IMR-90 (cell line): ENCODE measurements at regions not wholly inside any gene's neighbourhood (a gene's known extent, or its start where the extent isn't known, plus 50 kb on each side); places are given as distances from the start of the nearest gene placed in this dataset.

Experiments
- ATAC-seq: fragments of 200-7000 bp; cut with Tn5 transposase; 2 replicates; pipeline ENCODE4 v1.9.1; 2020; ENCODE audit warnings: low read depth, mild to moderate bottlenecking, moderate library complexity
- BruUV-seq: library from RNA; stranded (reverse); fragments of 400-500 nt; replicated peaks from 2 replicates; lab custom pipeline; 2021; lab: Mats Ljungman, UMichigan
- CTCF ChIA-PET: fragments of 300-600 bp; formaldehyde crosslinking; extraction: SDS; loops from one replicate; lab custom pipeline; 2021; ENCODE audit warnings: antibody characterized with exemption; lab: Yijun Ruan, JAX
- POLR2A ChIA-PET: fragments of 300-600 bp; sonication (Branson Sonifier 250); formaldehyde crosslinking; loops from one replicate; lab custom pipeline; 2022; ENCODE audit warnings: antibody characterized with exemption; ENCODE audit not compliant: unreplicated experiment; lab: Charles Lee
- DNase-seq: peaks from one replicate; pipeline ENCODE4 v3.0.0; 2013
- H2AFZ ChIP-seq: replicated peaks from 2 replicates; pipeline ENCODE3; 2013; ENCODE audit warnings: low read length, mild to moderate bottlenecking; ENCODE audit not compliant: poor library complexity
- H2AK5ac ChIP-seq: 2 replicates; pipeline ENCODE4 v1.6.1; 2013; ENCODE audit warnings: low read depth, low read length, inconsistent platforms
- H2AK9ac ChIP-seq: replicated peaks from 2 replicates; pipeline ENCODE3; 2013; ENCODE audit warnings: mild to moderate bottlenecking, low read depth, low read length, moderate library complexity; ENCODE audit not compliant: poor library complexity
- H2BK120ac ChIP-seq: 2 replicates; pipeline ENCODE4 v1.6.1; 2013; ENCODE audit warnings: low read depth, low read length, inconsistent platforms
- H2BK15ac ChIP-seq: 3 replicates; pipeline ENCODE4 v1.6.1; 2013; ENCODE audit warnings: low read depth, low read length, inconsistent platforms
- H2BK20ac ChIP-seq: 2 replicates; pipeline ENCODE4 v1.6.1; 2013; ENCODE audit warnings: low read depth, mild to moderate bottlenecking, inconsistent platforms, low read length, moderate library complexity
- H2BK5ac ChIP-seq: 2 replicates; pipeline ENCODE4 v1.6.1; 2013; ENCODE audit warnings: mild to moderate bottlenecking, low read depth, low read length, inconsistent platforms; ENCODE audit not compliant: poor library complexity, severe bottlenecking
- H3K14ac ChIP-seq: replicated peaks from 2 replicates; pipeline ENCODE4 v1.6.1; 2013; ENCODE audit warnings: low read depth, low read length, inconsistent platforms
- H3K18ac ChIP-seq: 2 replicates; pipeline ENCODE4 v1.6.1; 2013; ENCODE audit warnings: low read depth, low read length, control low read depth
- H3K23ac ChIP-seq: 2 replicates; pipeline ENCODE4 v1.6.1; 2013; ENCODE audit warnings: low read depth, low read length, inconsistent platforms
- H3K27ac ChIP-seq: 2 replicates; pipeline ENCODE4 v1.5.1; 2013; ENCODE audit warnings: mild to moderate bottlenecking, control low read depth, low read length; ENCODE audit not compliant: insufficient read depth
- H3K27me3 ChIP-seq: 2 replicates; pipeline ENCODE4 v1.6.1; 2013; ENCODE audit warnings: low read length; ENCODE audit not compliant: control insufficient read depth, insufficient read depth
- H3K36me3 ChIP-seq: 2 replicates; pipeline ENCODE4 v1.6.1; 2013; ENCODE audit warnings: low read length, mixed read lengths; ENCODE audit not compliant: control insufficient read depth, insufficient read depth
- H3K4ac ChIP-seq: 2 replicates; pipeline ENCODE4 v1.6.1; 2013; ENCODE audit warnings: low read depth, low read length, inconsistent platforms
- H3K4me1 ChIP-seq: 2 replicates; pipeline ENCODE4 v1.6.1; 2013; ENCODE audit warnings: low read length, mixed read lengths; ENCODE audit not compliant: control insufficient read depth, insufficient read depth
- H3K4me2 ChIP-seq: 2 replicates; pipeline ENCODE4 v1.6.1; 2013; ENCODE audit warnings: low read depth, mild to moderate bottlenecking, control low read depth, low read length, moderate library complexity
- H3K4me3 ChIP-seq: 2 replicates; pipeline ENCODE4 v1.5.1; 2013; ENCODE audit warnings: low read depth, mild to moderate bottlenecking, control low read depth, low read length, moderate library complexity; ENCODE audit not compliant: insufficient read depth
- H3K56ac ChIP-seq: 2 replicates; pipeline ENCODE4 v1.6.1; 2013; ENCODE audit warnings: low read length, inconsistent platforms; ENCODE audit not compliant: insufficient read depth; ENCODE audit errors: extremely low read depth
- H3K79me1 ChIP-seq, 2 experiments: 2 replicates each; pipeline ENCODE4 v1.6.1; 2013; ENCODE audit warnings: low read length in 2 of 2, inconsistent platforms in 1 of 2, low read depth in 1 of 2
- H3K9ac ChIP-seq: 2 replicates; pipeline ENCODE4 v1.6.1; 2013; ENCODE audit warnings: low read depth, low read length, control low read depth
- H3K9me1 ChIP-seq: 2 replicates; pipeline ENCODE4 v1.6.1; 2013; ENCODE audit warnings: low read length, inconsistent platforms; ENCODE audit not compliant: insufficient read depth
- H3K9me3 ChIP-seq: 2 replicates; pipeline ENCODE4 v1.6.1; 2013; ENCODE audit warnings: low read length; ENCODE audit not compliant: control insufficient read depth, insufficient read depth
- H4K20me1 ChIP-seq: 2 replicates; pipeline ENCODE4 v1.6.1; 2013; ENCODE audit warnings: low read length, inconsistent platforms; ENCODE audit not compliant: insufficient read depth
- H4K5ac ChIP-seq: 2 replicates; pipeline ENCODE4 v1.6.1; 2013; ENCODE audit warnings: mild to moderate bottlenecking, low read depth, low read length, control low read depth
- H4K8ac ChIP-seq, 2 experiments: 2 replicates each; pipeline ENCODE4 v1.6.1; 2013; ENCODE audit warnings: low read depth in 2 of 2, low read length in 2 of 2, control low read depth in 1 of 2, inconsistent platforms in 1 of 2
- H4K91ac ChIP-seq: 2 replicates; pipeline ENCODE4 v1.6.1; 2013; ENCODE audit warnings: low read depth, low read length, inconsistent platforms; ENCODE audit not compliant: insufficient read depth
- FOS ChIP-seq: fragments of 150-350 bp; IDR thresholded peaks from 2 replicates; pipeline ENCODE4 v1.6.1; 2016; ENCODE audit warnings: low read depth, low read length
- MAFK ChIP-seq: IDR thresholded peaks from 2 replicates; pipeline ENCODE4 v1.6.1; 2012; ENCODE audit warnings: low read depth, low read length, improper control_type of control experiment
- MAZ ChIP-seq: IDR thresholded peaks from 2 replicates; pipeline ENCODE4 v1.6.1; 2012; ENCODE audit warnings: low read depth, mild to moderate bottlenecking, low read length, improper control_type of control experiment, moderate library complexity, borderline replicate concordance
- NFE2L2 ChIP-seq: fragments of 150-350 bp; IDR thresholded peaks from 2 replicates; pipeline ENCODE4 v1.6.1; 2016; ENCODE audit warnings: low read depth, mild to moderate bottlenecking, low read length
- POLR2A ChIP-seq: IDR thresholded peaks from 2 replicates; pipeline ENCODE4 v1.6.1; 2012; ENCODE audit warnings: mild to moderate bottlenecking, low read depth, low read length
- RAD21 ChIP-seq: IDR thresholded peaks from 2 replicates; pipeline ENCODE4 v1.6.1; 2012; ENCODE audit warnings: low read length, improper control_type of control experiment
- RCOR1 ChIP-seq: IDR thresholded peaks from 2 replicates; pipeline ENCODE4 v1.6.1; 2012; ENCODE audit warnings: mild to moderate bottlenecking, low read length, improper control_type of control experiment; ENCODE audit not compliant: insufficient replicate concordance
- RFX5 ChIP-seq: IDR thresholded peaks from 2 replicates; pipeline ENCODE4 v1.8.0; 2012; ENCODE audit warnings: low read depth, mild to moderate bottlenecking, low read length, moderate library complexity
- SMC3 ChIP-seq: fragments of 150-350 bp; IDR thresholded peaks from 2 replicates; pipeline ENCODE4 v1.6.1; 2016; ENCODE audit warnings: low read depth, mild to moderate bottlenecking, antibody characterized with exemption, low read length, moderate library complexity
- WGBS, 2 experiments: methylation state at CpG; one replicate each; pipeline versions ENCODE4 v1.1.5 to v1.1.7; 2013; ENCODE audit warnings: missing lambda C conversion rate in 2 of 2; ENCODE audit not compliant: insufficient read length in 1 of 2; ENCODE audit errors: extremely low coverage in 2 of 2; 5-methylcytosine and 5-hydroxymethylcytosine counted together
- dilution Hi-C: fragments of 300-500 bp; cut with HindIII; formaldehyde crosslinking; loops from one replicate; pipeline ENCODE4 v1.14.3; 2018; ENCODE audit warnings: low sequenced_read_pairs; ENCODE audit not compliant: unreplicated experiment
- in situ Hi-C: fragments of 300-500 bp; cut with MboI; formaldehyde crosslinking; loops from 3 replicates; pipeline ENCODE4 v1.14.3; 2019; ENCODE audit warnings: low sequenced_read_pairs, inconsistent platforms, mixed read lengths
- intact Hi-C: fragments of 100-400 bp; cut with micrococcal nuclease; formaldehyde crosslinking; loops from 2 replicates; pipeline ENCODE4 v1.10.0; 2022
- TF ChIP-seq, protein P1 (sequence below): conservative IDR thresholded peaks from 2 replicates; pipeline ENCODE4 v1.5.1; 2012; ENCODE audit warnings: mild to moderate bottlenecking, low read depth, low read length, improper control_type of control experiment
- TF ChIP-seq, protein P2 (sequence below): fragments of 150-350 bp; IDR thresholded peaks from 2 replicates; pipeline ENCODE4 v1.6.1; 2017; ENCODE audit warnings: mild to moderate bottlenecking, antibody characterized with exemption, low read length, low read depth

- Histone ChIP-seq H3K23ac (no peak overlapping the region), H2BK120ac (no peak overlapping the region), H3K79me1 (no peaks in the 10 kb centered on the region), H3K36me3 (no peaks in the 10 kb centered on the region), H2AK9ac (no peak overlapping the region), H3K18ac (no peak overlapping the region), H4K8ac (no peak overlapping the region), H3K56ac (no peak overlapping the region), H4K91ac (no peak overlapping the region), H3K4me3 (no peak overlapping the region), H2BK15ac (no peak overlapping the region), H2AK5ac (no peak overlapping the region), H3K14ac (no peak overlapping the region), H2BK20ac (no peak overlapping the region), H4K20me1 (no peaks in the 10 kb centered on the region), H4K5ac (no peak overlapping the region), H3K9me1 (no peaks in the 10 kb centered on the region), H3K4me2 (no peak overlapping the region), H2AFZ (no peak overlapping the region), H3K4me1 (no peaks in the 10 kb centered on the region), H3K9me3 (no peaks in the 10 kb centered on the region), H3K9ac (no peak overlapping the region), H3K27me3 (peaks cover 35% of the 10 kb centered on the region), H3K27ac (no peak overlapping the region), H3K4ac (no peak overlapping the region), H2BK5ac (no peak overlapping the region)
- in situ Hi-C loops, result no loop called here
- DNase-seq (no peak), ATAC-seq (no peak)
- BruUV-seq, result no TSS peak
- ChIA-PET CTCF (no interaction called here), POLR2A (no interaction called here)
- WGBS, 2 experiments, result 58% methylated on average over 2 of the region's 12 CpGs; no CpG with 5 or more reads in 1 of the 2 experiments
- dilution Hi-C loops, result no loop called here
- TF ChIP-seq, protein P1, sequence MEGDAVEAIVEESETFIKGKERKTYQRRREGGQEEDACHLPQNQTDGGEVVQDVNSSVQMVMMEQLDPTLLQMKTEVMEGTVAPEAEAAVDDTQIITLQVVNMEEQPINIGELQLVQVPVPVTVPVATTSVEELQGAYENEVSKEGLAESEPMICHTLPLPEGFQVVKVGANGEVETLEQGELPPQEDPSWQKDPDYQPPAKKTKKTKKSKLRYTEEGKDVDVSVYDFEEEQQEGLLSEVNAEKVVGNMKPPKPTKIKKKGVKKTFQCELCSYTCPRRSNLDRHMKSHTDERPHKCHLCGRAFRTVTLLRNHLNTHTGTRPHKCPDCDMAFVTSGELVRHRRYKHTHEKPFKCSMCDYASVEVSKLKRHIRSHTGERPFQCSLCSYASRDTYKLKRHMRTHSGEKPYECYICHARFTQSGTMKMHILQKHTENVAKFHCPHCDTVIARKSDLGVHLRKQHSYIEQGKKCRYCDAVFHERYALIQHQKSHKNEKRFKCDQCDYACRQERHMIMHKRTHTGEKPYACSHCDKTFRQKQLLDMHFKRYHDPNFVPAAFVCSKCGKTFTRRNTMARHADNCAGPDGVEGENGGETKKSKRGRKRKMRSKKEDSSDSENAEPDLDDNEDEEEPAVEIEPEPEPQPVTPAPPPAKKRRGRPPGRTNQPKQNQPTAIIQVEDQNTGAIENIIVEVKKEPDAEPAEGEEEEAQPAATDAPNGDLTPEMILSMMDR, result no peak
- TF ChIP-seq NFE2L2 (no peak), RCOR1 (no peak), SMC3 (no peak), MAZ (no peak), FOS (no peak), MAFK (no peak), RFX5 (no peak), POLR2A (no peak), RAD21 (no peak)
- TF ChIP-seq, protein P2, sequence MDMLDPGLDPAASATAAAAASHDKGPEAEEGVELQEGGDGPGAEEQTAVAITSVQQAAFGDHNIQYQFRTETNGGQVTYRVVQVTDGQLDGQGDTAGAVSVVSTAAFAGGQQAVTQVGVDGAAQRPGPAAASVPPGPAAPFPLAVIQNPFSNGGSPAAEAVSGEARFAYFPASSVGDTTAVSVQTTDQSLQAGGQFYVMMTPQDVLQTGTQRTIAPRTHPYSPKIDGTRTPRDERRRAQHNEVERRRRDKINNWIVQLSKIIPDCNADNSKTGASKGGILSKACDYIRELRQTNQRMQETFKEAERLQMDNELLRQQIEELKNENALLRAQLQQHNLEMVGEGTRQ, result no peak
- intact Hi-C loops, result no loop called here
These were observed 66.5 kb downstream of the ADRA2C start for GRCh38 chr4:3832536-3833220.
